Cardiac muscle cell (in vitro differentiated cells and primary cell): ENCODE measurements at regions not wholly inside any gene's neighbourhood (a gene's known extent, or its start where the extent isn't known, plus 50 kb on each side); places are given as distances from the start of the nearest gene placed in this dataset.

Experiments used
- DNase-seq, 2 donors: peaks; one replicate each; pipeline versions ENCODE4 v3.0.0 to v3.0.0-alpha.2; 2010 to 2017; ENCODE audit warnings: low read depth in 1 of 2, low spot score in 1 of 2
- H3K27ac ChIP-seq: fragments of 200-600 bp; sonication (generic); 2 replicates; pipeline ENCODE4 v1.5.1; 2016
- H3K27me3 ChIP-seq: fragments of 200-600 bp; sonication (generic); 2 replicates; pipeline ENCODE4 v1.6.0; 2016; ENCODE audit warnings: control low read depth
- H3K36me3 ChIP-seq: fragments of 200-600 bp; sonication (generic); 2 replicates; pipeline ENCODE4 v1.5.1; 2016; ENCODE audit warnings: control low read depth
- H3K4me1 ChIP-seq: fragments of 200-600 bp; sonication (generic); 2 replicates; pipeline ENCODE4 v1.8.1; 2017; ENCODE audit warnings: low read depth, mild to moderate bottlenecking, mixed run types
- H3K4me3 ChIP-seq: fragments of 200-600 bp; sonication (generic); 2 replicates; pipeline ENCODE4 v1.5.1; 2016; ENCODE audit warnings: mild to moderate bottlenecking
- H3K9me3 ChIP-seq: fragments of 200-600 bp; sonication (generic); 2 replicates; pipeline ENCODE4 v1.5.1; 2017; ENCODE audit warnings: low read depth, mild to moderate bottlenecking, control low read depth
- TF ChIP-seq, protein P1 (sequence below): IDR thresholded peaks from 2 replicates; pipeline ENCODE4 v1.5.1; 2012; ENCODE audit warnings: low read depth, mild to moderate bottlenecking, low read length

GRCh38 chr2:51149725-51150124 is 117.8 kb upstream of the NRXN1 start:
- TF ChIP-seq, protein P1, sequence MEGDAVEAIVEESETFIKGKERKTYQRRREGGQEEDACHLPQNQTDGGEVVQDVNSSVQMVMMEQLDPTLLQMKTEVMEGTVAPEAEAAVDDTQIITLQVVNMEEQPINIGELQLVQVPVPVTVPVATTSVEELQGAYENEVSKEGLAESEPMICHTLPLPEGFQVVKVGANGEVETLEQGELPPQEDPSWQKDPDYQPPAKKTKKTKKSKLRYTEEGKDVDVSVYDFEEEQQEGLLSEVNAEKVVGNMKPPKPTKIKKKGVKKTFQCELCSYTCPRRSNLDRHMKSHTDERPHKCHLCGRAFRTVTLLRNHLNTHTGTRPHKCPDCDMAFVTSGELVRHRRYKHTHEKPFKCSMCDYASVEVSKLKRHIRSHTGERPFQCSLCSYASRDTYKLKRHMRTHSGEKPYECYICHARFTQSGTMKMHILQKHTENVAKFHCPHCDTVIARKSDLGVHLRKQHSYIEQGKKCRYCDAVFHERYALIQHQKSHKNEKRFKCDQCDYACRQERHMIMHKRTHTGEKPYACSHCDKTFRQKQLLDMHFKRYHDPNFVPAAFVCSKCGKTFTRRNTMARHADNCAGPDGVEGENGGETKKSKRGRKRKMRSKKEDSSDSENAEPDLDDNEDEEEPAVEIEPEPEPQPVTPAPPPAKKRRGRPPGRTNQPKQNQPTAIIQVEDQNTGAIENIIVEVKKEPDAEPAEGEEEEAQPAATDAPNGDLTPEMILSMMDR: no peak
- H3K4me1 ChIP-seq: no peaks in the 10 kb centered on the region
- no peaks in the 10 kb centered on the region for H3K9me3 ChIP-seq
- no peak overlapping the region for H3K27ac ChIP-seq
- H3K4me3 ChIP-seq: no peak overlapping the region
- H3K27me3 ChIP-seq: no peaks in the 10 kb centered on the region
- no peak for DNase-seq
- no peaks in the 10 kb centered on the region for H3K36me3 ChIP-seq

GRCh38 chr2:51145761-51146160 is 113.8 kb upstream of the NRXN1 start:
- no peak for DNase-seq
- H3K36me3 ChIP-seq: no peaks in the 10 kb centered on the region
- no peak overlapping the region for H3K27ac ChIP-seq
- TF ChIP-seq, protein P1: no peak
- no peaks in the 10 kb centered on the region for H3K9me3 ChIP-seq
- no peak overlapping the region for H3K4me3 ChIP-seq
- no peaks in the 10 kb centered on the region for H3K4me1 ChIP-seq
- no peaks in the 10 kb centered on the region for H3K27me3 ChIP-seq

DNA sequence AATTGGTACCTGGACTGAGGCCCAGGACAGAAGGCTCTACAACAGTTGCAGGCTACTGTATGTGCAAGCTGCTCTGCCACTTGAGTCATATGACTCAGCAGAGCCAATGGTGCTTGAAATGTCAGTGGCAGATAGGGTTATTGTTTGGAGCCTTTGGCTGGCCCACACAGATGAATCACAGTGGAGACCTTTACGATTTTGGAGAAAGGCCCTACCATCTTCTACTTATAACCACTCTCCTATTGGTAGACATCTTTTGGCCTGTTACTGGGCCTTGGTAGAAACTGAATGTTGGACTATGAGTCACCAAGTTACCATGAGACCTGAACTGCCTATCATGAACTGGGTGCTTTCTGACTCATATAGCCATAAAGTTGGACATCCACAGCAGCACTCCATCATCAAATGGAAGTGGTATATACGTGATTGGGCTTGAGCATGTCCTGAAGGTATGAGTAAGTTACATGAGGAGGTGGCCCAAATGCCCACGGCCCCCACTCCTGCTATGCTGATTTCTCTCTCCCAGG is 88.9 kb upstream of the NRXN1 start:
- H3K27ac ChIP-seq: no peak overlapping the region
- DNase-seq: no peak
- TF ChIP-seq, protein P1: no peak
- no peak overlapping the region for H3K4me3 ChIP-seq
- no peaks in the 10 kb centered on the region for H3K27me3 ChIP-seq
- H3K9me3 ChIP-seq: no peaks in the 10 kb centered on the region
- H3K36me3 ChIP-seq: no peaks in the 10 kb centered on the region
- no peaks in the 10 kb centered on the region for H3K4me1 ChIP-seq

DNA sequence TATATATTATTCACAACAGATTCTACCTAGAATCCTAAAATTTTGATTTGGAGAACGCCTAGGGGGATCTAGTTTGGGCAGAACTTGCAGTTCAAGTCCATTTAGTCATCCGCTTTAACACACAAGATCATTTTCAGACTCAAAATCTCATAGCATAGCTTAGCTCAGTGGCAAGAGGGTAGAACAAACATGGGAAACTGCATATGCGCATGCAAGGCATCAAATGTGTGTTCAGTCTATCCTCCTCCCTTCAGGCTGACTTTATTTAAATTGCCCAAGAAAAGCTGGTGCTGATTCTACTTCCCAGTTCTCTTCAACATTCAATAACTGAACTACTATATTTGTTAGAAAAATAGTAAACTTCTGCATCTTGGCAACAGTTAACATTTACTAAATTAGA is 79.6 kb upstream of the NRXN1 start:
- Histone ChIP-seq H3K27ac (no peak overlapping the region), H3K36me3 (no peaks in the 10 kb centered on the region), H3K4me3 (no peak overlapping the region), H3K4me1 (no peaks in the 10 kb centered on the region), H3K9me3 (no peaks in the 10 kb centered on the region), H3K27me3 (no peaks in the 10 kb centered on the region)
- DNase-seq: no peak
- TF ChIP-seq, protein P1: no peak

GRCh38 chr2:51108794-51109193 is 76.9 kb upstream of the NRXN1 start:
- H3K9me3 ChIP-seq: no peaks in the 10 kb centered on the region
- H3K27me3 ChIP-seq: no peaks in the 10 kb centered on the region
- H3K27ac ChIP-seq: no peak overlapping the region
- TF ChIP-seq, protein P1: no peak
- H3K4me1 ChIP-seq: no peaks in the 10 kb centered on the region
- H3K4me3 ChIP-seq: no peak overlapping the region
- no peaks in the 10 kb centered on the region for H3K36me3 ChIP-seq
- DNase-seq: no peak

DNA sequence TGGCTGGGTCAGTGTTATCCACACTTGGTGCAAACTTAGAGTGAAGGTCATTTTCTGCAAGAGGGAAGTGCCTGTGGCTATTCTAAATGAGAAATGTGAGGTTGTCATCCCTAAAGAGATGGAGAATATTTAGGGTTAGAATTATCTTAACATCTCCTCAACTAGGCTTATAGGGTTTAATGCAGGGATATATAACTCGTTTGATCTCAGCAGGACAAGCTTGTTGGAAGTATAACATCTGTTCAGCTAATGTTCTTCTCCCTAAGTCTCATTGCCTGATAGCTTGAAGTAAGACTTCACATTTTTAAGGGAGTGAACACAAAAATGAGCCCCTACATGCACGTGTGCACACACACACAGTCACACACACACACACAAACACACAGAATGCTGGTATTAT is 75.9 kb upstream of the NRXN1 start:
- TF ChIP-seq, protein P1: no peak
- no peak overlapping the region for H3K4me3 ChIP-seq
- H3K36me3 ChIP-seq: no peaks in the 10 kb centered on the region
- H3K27me3 ChIP-seq: no peaks in the 10 kb centered on the region
- no peaks in the 10 kb centered on the region for H3K9me3 ChIP-seq
- no peak overlapping the region for H3K27ac ChIP-seq
- H3K4me1 ChIP-seq: peaks cover 3% of the 10 kb centered on the region
- DNase-seq: no peak
